ENCODE measurements at regions not wholly inside any gene's neighbourhood (a gene's known extent, or its start where the extent isn't known, plus 50 kb on each side); places are given as distances from the start of the nearest gene placed in this dataset.
"Not testable (repeated sequence)": the region's sequence is repeated elsewhere in the genome, so short reads cannot be mapped to it uniquely, and the experiment has no call there.

DNA sequence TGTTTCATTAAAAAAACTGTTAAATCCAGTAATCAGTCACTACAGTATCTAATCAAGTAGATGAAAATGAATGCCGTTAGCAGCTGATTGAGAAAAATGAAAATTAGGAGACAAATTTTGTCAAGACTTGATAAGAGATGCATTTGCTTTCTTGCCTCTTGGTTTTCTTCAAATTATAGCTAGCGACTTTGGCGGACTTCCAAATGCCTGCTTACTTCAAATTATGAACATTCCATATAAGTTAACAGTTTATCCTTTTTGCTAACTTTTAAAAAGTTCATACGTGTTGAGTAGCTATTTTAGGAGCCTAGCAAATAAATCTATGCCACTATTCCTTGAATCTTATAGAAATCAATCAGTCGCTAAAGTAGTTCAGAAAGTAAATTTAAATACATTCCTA is 58.8 kb downstream of the PPP4R3C start:
- DNase-seq, result no peak

DNA sequence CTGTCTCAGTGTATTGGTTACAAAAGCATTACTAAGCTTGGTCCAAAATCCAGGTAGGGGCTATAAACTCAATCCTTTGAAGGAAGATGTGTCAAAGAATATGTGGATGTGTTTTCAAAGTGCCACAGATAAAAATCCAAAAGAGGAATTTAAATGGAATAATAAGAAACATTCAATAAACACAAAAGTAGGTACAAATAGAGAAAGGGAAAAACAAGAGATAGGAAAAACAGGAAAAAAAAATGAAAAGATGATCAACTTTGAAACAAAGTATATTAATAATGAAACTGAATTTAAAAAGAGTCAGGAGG is 64.0 kb downstream of the PPP4R3C start:
- no peak for DNase-seq

DNA sequence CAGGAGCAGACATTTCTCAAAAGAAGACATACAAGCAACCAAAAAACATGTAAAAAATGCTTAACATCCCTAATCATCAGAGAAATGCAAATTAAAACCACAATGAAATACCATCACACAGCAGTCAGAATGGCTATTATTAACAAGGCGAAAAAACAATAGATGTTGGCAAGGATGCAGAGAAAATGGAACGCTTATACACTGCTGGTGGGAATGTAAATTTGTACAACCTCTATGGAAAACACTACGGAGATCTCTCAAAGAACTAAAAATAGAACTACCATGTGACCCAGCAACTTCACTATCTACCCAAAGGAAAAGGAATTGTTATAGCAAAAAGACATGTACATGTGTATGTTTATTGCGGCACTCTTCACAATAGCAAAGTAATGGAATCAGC is 71.5 kb downstream of the PPP4R3C start:
- DNase-seq, result no peak

DNA sequence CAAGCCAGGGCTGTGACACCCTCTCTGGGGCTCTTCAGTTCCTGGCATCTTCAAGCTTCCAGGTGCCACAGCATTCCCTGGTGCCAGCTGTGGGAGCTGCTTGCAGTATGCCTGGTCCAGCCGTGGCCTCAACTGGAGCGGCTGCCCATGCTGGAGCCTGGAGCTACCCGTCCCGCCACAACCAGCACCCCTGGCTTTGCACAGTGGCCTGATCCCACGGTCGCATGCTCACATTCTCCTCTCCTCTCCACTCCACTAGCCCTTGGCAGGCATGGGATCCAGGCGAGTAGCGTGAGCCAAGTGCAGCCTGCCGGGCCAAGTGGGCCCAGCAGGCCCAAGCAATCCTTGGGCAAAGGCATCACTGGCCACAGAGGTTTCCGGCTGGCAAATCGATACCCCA is 81.7 kb downstream of the PPP4R3C start:
- DNase-seq, result no peak

DNA sequence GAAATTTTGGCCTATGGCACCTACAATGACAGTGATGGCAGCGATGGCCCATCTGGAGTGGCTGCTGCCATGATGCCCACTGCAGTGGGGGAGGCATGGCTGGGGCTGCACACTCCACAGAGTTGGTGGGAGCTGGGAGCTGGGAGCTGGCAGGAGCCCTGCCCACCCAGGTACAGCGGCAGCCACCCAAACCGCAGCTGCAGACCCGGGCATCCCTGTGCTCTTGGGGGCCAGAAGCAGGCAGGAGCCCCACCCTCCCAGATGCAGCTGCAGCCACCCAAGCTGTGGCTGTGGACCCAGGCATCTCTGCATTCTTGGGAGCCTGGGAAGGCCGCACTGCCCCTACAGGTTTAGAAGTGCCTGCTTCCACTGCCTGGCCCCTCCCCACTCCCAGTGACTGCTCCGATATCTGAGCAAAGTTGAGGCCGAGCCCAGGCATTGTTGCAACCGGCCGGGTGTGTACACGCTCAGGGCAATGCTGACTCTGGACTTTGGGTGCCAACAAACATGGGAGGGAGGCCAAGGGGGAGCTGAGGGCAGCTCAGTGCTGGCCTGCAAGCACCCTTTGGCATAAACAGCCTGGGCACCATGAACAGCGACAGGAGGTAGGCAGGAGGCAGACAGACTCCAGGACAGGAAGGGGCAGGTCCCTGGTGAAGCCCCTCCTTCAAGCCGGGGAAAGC is 82.8 kb downstream of the PPP4R3C start:
- peak; percentile 30 for DNase-seq

DNA sequence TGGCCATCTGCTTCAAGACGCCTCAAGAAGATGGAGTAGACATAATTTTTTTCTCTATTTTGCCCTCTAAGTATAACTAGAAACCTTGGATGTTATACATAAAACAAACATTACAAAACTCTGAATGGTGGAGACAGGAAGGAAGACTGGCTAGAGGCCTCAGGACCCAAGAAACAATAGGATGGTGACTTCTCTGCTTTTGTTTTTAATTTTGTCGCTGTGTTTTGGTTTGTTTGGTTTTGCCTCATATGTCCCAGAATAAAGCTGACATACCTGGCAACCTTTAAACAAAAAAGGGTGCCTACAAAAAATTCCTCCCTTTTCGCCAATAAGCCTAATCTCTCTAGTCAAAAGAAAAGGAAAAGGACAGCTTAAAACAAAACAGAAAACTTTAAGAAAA is 109.1 kb downstream of the PPP4R3C start:
- no peak for DNase-seq

DNA sequence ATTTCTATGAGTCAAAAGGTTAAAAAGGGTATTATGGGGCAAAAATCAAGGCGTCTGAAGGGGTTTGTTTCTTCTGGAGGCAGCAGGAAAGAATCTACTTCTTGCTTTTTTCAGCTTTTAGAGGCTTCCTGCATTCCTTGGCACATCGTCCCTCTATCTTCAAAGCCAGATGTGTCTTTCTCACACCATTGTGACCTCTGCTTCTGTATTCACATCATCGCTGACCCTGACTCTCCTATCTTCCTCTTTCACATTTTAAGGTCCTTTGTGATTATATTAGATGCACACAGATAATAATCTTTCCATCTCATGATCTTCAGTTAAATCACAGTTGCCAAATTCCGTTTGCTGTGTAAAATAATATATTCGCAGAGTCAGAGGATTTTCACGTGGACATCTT is 112.7 kb downstream of the PPP4R3C start:
- DNase-seq, result no peak

DNA sequence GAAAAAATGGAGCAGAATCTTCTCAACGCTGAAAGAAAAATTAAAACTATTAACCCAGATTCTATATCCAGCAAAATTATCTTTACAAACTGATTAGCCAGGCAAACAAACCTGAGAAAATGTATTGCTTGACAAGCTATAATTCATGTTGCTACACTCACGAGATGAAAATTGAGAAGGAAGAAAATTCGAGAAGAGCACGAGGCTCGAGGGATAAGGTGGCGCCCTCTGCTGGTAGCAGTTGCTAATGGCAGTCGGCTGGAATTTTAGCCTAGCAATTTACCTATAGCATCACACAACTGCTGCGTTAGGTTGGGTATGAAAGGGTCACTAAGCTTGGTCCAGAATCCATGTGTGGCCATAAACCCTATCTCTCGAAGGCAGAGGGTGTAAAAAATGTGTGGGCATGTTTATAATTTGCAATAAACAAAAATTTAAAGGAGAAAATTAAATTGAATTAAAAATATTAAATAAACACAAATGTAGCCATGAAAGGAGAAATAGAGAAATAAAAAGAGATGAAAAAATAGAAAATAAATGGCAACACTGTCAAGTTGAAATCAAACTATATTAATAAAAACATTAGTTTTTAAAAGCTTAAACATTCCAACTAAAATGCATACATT is 126.6 kb downstream of the PPP4R3C start:
- no peak for DNase-seq

DNA sequence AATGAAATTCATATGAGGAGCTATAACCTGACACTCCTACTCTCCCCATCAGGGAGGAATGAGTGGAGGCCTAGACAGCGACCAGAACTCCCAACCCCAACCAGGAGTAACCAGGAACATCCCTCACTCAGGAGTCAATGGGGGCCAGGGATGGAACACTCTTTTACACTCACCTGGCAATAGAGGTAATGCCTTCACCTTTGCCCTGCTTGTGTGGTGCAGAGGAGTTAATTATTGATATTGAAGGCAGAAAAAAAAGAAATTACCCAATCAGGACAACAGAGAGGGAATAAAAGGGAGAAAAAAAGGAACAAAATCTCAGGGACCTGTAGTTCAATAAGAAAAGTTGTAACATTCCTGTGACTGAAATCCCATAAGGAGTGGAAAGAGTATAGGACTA is 141.5 kb downstream of the PPP4R3C start:
- DNase-seq, result no peak

DNA sequence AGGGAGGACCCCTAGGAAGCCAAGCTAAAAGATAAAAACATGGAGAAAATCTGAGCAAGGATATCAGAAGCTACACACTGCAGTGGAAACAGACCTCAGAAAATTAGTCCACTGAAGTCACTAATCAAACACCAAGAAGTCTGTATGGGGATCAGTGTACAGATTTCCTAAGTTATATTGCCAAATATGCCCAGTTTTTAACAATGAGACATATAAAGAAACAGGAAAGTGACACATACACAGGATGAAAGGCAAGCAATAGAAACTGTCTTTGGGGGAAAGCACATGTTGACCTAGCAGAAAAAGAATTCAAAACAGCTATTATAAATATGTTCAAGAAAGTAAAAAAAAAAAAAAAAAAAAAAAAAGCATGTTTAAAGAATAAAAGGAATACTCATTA is 153.7 kb downstream of the PPP4R3C start:
- DNase-seq, result no peak

DNA sequence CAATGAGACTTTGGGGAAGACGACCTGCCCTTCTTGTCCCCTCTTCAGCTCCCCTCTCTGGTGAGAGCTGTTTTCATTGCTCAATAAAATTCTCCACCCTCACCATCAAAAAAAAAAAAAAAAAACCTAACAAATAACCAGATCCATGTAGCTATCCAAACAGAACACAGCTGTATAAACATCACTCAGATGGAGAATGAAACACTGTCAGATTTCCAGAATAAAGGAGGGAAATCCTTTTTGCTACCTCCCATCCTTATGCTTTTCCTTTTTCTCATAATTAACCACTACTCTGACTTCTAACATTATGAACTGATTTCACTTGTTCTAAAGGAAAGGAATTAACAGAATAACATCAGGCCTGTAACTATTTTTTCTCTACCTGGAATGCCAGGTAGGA is 155.6 kb downstream of the PPP4R3C start:
- DNase-seq, result no peak

DNA sequence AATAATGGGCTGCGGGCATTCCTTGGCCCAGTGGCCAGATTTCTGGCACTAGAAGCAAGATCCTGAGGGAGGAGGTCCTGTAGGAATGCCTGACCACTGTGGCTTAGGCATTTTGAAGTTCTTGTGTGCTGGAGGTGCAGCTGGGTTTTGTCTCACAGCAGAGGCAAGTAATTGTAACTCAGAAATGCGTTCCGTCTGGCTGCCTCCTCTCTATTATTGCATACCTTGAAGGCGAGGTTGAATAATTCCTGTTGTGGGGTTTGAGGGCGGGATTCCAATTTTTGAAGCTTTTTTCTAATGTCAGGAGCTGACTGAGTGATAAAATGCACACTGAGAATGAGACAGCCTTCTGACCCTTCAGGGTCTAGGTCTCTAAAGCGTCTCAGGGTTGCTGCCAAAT is 170.6 kb downstream of the PPP4R3C start:
- DNase-seq, result not testable (repeated sequence)

DNA sequence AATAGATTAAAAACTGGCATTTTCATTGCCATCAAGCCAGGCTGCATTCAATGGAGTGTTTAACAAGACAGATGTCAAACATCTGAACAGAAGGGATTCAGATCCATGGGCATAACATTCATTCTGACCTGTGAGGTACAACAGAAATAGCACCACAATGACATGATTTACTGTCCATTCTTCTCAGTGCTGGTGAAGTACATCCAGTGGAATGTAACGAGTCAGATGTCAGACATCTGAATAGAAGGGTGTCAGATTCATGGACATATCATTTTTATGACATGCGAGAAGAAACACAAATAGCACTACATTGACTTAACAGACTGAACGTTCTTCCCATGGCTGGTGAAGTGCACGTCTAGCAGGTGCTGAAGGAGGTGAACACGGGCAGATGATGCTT is 186.4 kb downstream of the PPP4R3C start:
- DNase-seq, result no peak

DNA sequence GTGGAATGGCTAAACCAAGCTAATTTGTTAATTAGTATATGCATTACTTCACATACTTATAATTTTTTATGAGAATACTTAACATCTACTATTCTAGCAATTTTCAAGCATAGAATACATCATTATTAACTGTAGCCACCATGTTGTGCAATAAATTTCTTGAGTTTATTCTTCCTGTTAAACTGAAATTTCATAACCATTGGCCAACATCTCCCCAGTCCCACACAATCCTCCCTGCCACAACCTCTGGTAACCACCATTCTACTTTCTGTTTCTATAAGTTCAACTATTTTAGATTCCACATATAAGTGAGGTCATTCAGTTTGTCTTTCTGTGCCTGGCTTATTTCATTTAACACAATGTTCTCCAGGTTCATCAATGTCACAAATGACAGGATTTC is 208.5 kb downstream of the PPP4R3C start:
- no peak for DNase-seq

DNA sequence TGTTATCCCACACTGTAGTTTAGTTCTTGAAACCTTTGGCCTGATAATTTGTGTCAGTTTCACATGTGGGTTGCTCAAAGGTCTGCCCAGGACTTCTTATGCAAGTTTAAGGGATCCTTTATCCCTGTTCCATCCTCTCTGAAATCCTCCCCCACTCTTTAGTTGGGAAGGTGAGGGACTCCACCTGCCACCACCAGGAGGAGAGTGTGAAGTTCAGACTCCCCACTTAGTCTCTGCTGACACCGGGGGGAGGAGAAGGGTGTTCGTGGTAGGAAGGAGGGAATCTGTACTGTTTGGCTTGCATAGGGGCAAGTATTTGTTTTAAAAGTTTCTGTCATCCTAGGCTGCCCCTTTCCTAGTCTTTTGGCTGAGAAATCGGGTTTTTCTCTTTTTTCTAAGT is 211.8 kb downstream of the PPP4R3C start:
- DNase-seq, result no peak

DNA sequence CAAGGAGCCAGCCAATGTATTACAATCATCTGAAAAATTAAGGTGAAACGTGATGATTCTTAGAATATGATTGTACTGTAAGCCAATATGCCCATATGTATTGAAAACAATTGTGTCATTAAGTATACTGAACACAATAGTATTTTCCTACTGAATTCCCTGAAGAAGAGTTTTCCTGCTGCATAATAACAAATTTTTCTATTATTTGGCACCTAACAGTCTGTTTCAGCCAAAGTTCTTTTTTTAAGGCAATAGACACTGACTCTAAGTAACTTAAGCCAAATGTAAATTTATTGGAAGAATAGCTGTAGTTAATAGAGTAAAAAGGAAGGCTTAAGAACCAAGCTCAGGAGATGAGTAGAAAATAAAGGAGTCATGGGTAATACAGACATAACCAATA is 220.6 kb downstream of the PPP4R3C start:
- no peak for DNase-seq

DNA sequence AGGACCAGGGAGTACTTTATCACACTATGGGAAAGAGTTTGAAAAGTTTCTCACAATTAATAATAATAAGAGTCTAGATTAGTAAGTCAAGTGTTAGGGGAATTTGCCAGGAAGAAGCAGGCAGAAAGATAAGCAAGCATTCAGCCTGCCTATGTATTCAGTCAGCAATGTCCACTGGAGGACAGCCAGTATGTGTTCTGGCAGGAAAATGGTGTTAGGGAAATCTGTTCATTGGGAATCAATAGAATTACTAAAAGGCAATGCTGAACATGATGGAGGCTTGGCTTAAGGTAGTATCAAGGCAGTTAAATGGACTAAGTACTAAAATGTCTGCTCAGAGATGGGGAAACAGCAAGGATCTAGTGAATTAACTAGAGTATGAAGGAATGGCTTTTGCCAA is 221.2 kb downstream of the PPP4R3C start:
- DNase-seq, result no peak

DNA sequence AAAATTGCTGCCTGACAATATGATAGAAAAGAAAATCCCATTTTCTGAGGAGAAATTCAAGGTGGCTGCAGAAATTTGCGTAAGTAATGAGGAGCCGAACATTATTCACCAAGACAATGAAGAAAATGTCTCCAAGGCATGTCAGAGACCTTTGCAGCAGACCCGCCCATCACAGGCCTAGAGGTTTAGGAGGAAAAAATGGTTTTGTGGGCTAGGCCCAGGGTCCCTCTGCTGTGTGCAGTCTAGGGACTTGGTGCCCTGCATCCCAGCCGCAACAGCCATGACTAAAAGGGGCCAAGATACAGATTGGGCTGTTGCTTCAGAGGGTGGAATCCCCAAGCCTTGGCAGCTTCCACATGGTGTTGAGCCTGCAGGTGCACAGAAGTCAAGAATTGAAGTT is 223.1 kb downstream of the PPP4R3C start:
- not testable (repeated sequence) for DNase-seq

DNA sequence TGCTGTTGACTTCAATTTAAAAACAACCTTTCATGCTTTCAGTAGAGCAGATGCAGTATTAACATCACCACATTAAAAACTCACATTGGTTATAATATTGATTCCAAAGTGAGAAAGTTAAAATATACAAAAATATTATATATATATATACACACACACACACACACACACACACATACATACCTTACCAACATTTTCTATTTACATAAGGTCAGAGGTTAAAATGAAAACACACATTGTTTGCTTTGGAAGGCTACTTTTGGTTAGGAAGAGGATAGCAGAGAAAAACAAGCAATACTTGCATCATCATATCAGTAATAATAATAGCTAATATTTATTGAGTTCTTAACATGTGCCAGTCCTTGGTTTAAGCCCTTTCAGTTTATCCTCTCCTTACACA is 226.5 kb downstream of the PPP4R3C start:
- DNase-seq, result no peak

DNA sequence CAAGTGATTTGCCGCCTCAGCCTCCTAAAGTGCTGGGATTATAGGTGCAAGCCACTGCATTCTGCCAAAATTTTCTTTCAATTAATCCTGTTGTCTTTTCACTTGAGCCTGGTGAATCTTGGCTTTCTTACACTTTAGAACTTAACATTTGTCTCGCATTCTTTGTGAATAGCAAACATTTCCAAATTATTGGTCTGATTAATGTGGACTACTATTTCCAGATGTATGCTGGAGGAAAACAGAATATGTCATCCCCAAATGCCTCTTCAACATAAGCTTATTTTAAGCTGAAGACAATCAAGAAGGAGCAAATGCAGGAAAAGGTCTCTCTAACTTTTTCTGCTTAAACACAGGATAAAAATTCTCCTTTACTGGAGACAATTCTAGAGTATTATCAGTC is 233.4 kb downstream of the PPP4R3C start:
- DNase-seq, result no peak

DNA sequence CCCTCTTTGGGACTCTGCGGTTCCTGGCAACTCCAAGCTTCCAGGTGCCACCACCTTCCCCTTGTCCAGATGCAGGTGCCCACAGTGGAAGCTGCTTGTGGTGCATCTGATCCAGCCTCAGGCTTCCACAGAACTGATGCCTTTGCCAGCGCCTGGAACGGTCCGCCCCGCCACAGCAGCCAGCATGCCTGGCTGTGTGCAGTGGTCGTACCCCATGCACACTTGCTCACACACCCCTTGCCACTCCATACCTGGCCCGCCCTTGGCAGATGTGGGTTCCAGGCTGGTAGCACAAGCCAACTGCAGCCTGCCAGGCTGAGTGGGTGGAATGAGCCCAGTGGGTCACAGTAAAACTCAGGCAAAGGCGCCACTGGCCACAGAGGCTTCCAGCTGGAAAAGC is 240.5 kb downstream of the PPP4R3C start:
- no peak for DNase-seq

DNA sequence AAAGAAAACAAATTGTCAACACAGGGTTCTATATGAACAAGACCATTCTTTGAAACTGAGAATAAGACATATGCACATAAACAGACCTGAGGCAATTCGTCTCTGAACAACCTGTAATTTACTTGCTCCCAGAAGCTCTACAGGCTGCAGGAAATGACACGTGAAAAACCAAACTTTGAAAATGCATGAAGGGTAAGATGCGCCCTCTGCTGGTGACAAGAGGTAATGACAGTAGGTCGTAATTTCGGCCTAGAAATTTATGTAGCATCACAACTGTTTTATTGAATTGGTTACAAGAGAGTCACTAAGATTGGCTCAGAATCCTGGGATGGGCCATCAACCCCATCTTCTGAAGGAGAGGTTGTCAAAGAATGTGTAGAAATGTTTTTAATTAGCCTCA is 276.5 kb downstream of the PPP4R3C start:
- DNase-seq, result no peak

DNA sequence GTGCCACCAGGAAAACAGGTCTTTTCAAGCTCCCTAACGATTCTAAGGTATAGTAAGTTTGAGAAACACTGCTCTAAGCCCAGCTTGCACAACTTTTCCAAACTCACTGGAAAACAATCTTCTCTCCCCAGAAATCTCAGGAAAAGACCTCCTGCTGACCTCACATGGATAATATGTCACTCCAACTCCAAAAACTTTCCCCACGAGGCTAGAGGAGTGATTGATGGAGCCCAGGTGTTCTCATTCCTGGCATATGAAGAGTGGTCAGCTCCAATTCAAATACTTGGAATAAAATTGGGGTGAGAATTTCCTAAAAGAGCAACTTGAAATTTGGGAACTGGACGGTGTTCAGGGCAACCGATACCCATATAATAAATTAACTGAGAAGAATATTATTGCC is 299.9 kb downstream of the PPP4R3C start:
- no peak for DNase-seq

DNA sequence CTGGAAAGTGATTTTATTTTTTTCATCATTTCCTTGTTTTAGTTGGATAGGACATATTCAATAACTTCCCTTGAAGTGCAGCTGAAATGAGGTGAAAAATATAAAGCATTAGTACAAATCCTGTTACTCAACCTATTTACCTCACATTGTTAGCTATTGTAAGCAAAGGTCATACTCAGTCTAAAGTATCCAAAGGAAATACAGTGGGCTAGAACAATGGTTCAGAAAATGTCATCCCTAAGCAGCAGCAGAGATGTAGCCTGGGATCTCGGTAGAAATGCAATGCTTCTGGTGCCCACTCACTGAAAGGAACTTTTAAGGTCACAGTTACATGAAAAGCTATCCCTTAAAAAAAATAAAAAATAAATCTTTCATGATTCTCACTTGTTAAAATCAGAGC is 300.6 kb downstream of the PPP4R3C start:
- DNase-seq, result no peak

DNA sequence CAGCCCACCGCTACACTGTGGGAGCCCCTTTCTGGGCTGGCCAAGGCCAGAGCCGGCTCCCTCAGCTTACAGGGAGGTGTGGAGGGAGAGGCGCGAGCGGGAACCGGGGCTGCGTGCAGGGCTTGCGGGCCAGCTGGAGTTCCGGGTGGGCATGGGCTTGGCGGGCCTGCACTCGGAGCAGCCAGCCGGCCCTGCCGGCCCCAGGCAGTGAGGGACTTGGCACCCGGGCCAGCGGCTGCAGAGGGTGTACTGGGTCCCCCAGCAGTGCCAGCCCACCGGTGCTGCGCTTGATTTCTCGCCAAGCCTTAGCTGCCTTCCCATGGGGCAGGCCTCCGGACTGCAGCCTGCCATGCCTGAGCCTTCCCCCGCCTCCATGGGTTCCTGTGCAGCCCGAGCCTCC is 306.2 kb downstream of the PPP4R3C start:
- not testable (repeated sequence) for DNase-seq

Measured in NCI-H2227 treated with DMSO at 0.1 percent for 48 hours (cell line).